ENCODE measurements at regions not wholly inside any gene's neighbourhood (a gene's known extent, or its start where the extent isn't known, plus 50 kb on each side); places are given as distances from the start of the nearest gene placed in this dataset.

DNA sequence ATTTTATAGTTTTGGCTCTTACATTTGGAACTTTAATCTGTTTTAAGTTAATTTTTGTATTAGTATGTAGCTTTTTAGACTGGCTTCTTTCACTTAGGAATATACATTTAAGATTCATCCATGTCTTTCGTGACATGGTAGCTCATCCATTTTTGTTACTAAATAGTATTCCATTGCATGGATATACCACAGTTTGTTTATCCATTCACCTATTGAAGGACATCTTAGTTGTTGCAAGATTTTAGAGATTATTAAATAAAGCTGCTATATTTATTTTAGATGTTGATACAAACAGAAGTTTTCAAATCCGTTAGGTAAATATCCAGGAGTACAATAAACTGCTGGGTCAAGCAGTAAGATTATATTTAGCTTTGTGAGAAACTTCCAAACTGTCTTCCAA is 58.0 kb upstream of the ZNF521 start:
- TF ChIP-seq, protein P1, sequence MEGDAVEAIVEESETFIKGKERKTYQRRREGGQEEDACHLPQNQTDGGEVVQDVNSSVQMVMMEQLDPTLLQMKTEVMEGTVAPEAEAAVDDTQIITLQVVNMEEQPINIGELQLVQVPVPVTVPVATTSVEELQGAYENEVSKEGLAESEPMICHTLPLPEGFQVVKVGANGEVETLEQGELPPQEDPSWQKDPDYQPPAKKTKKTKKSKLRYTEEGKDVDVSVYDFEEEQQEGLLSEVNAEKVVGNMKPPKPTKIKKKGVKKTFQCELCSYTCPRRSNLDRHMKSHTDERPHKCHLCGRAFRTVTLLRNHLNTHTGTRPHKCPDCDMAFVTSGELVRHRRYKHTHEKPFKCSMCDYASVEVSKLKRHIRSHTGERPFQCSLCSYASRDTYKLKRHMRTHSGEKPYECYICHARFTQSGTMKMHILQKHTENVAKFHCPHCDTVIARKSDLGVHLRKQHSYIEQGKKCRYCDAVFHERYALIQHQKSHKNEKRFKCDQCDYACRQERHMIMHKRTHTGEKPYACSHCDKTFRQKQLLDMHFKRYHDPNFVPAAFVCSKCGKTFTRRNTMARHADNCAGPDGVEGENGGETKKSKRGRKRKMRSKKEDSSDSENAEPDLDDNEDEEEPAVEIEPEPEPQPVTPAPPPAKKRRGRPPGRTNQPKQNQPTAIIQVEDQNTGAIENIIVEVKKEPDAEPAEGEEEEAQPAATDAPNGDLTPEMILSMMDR (IDR thresholded peaks at IDR 0.05): no peak
- no peak for TF ChIP-seq EZH2 (IDR thresholded peaks at IDR 0.05; ENCODE audit: borderline replicate concordance, insufficient read depth, low read depth, low read length, poor library complexity, severe bottlenecking)

All from B cell (primary cell).